GF-D8 (cell line): ENCODE measurements at regions not wholly inside any gene's neighbourhood (a gene's known extent, or its start where the extent isn't known, plus 50 kb on each side); places are given as distances from the start of the nearest gene placed in this dataset.
"Not testable (repeated sequence)": the region's sequence is repeated elsewhere in the genome, so short reads cannot be mapped to it uniquely, and the experiment has no call there.

Source experiments
- DNase-seq: peaks from one replicate; lab custom pipeline; 2025; lab: John Stamatoyannopoulos, UW

GRCh38 chr7:106562711-106563366 lies 98.1 kb downstream of the CCDC71L start:
- DNase-seq: no peak

GRCh38 chr7:106561666-106562411 lies 99.1 kb downstream of the CCDC71L start:
- no peak for DNase-seq

GRCh38 chr7:106561151-106561550 lies 99.8 kb downstream of the CCDC71L start:
- no peak for DNase-seq

GRCh38 chr7:106560482-106560881 lies 100.5 kb downstream of the CCDC71L start:
- DNase-seq: no peak

- not testable (repeated sequence) for DNase-seq
Observed at GRCh38 chr7:106556244-106556643, 104.7 kb downstream of the CCDC71L start.

GRCh38 chr7:106554623-106555022 lies 106.3 kb downstream of the CCDC71L start:
- not testable (repeated sequence) for DNase-seq

- DNase-seq: no peak
Observed at GRCh38 chr7:106553446-106553836, 107.5 kb downstream of the CCDC71L start.

- DNase-seq: no peak
Observed at GRCh38 chr7:106552645-106553445, 108.1 kb downstream of the CCDC71L start.

- no peak for DNase-seq
Observed at GRCh38 chr7:106551936-106552335, 109.0 kb downstream of the CCDC71L start.

- no peak for DNase-seq
Observed at GRCh38 chr7:106548491-106548890, 112.5 kb downstream of the CCDC71L start.

- DNase-seq: no peak
Observed at GRCh38 chr7:106545275-106545674, 115.7 kb downstream of the CCDC71L start.

- no peak for DNase-seq
Observed at GRCh38 chr7:106543221-106543757, 117.7 kb downstream of the CCDC71L start.

- no peak for DNase-seq
Observed at GRCh38 chr7:106542550-106543220, 118.3 kb downstream of the CCDC71L start.

- DNase-seq: no peak
Observed at GRCh38 chr7:106538638-106539037, 122.3 kb downstream of the CCDC71L start.

- no peak for DNase-seq
Observed at GRCh38 chr7:106537119-106537518, 123.8 kb downstream of the CCDC71L start.

- no peak for DNase-seq
Observed at GRCh38 chr7:106536079-106536478, 124.9 kb downstream of the CCDC71L start.

- DNase-seq: no peak
Observed at GRCh38 chr7:106535234-106535932, 125.6 kb downstream of the CCDC71L start.

GRCh38 chr7:106534271-106534846 lies 126.6 kb downstream of the CCDC71L start:
- DNase-seq: no peak

GRCh38 chr7:106530183-106530582 lies 130.8 kb downstream of the CCDC71L start:
- not testable (repeated sequence) for DNase-seq

- not testable (repeated sequence) for DNase-seq
Observed at GRCh38 chr7:106526617-106527016, 134.3 kb downstream of the CCDC71L start.

- DNase-seq: no peak
Observed at GRCh38 chr7:106524690-106525059, 136.3 kb downstream of the CCDC71L start.
